ENCODE measurements at regions not wholly inside any gene's neighbourhood (a gene's known extent, or its start where the extent isn't known, plus 50 kb on each side); places are given as distances from the start of the nearest gene placed in this dataset.
"Not testable (repeated sequence)": the region's sequence is repeated elsewhere in the genome, so short reads cannot be mapped to it uniquely, and the experiment has no call there.

- not testable (repeated sequence) for DNase-seq (ENCODE audit: extremely low read depth, low read depth, low spot score)
Measured at GRCh38 chr16:22572331-22573224, 61.9 kb downstream of the NPIPB5 start.

DNA sequence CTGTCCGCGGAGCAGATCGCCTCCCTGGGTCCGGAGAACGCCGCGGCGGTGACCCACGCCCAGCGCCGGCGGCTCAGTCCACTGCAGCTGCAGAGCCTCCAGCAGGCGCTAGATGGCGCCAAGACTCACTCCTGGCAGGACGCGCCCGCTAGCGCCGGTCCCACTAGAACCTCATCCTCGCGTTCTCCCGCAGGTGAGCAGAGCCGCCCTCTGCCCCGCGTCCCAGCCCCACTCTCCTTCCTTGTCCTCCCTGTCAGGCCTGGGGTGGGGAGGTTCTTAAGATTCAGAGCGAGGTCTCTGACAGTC is 62.5 kb downstream of the NPIPB5 start:
- DNase-seq (ENCODE audit: extremely low read depth, low read depth, low spot score): not testable (repeated sequence)

GRCh38 chr16:22576506-22576905 is 65.8 kb downstream of the NPIPB5 start:
- not testable (repeated sequence) for DNase-seq (ENCODE audit: extremely low read depth, low read depth, low spot score)

DNA sequence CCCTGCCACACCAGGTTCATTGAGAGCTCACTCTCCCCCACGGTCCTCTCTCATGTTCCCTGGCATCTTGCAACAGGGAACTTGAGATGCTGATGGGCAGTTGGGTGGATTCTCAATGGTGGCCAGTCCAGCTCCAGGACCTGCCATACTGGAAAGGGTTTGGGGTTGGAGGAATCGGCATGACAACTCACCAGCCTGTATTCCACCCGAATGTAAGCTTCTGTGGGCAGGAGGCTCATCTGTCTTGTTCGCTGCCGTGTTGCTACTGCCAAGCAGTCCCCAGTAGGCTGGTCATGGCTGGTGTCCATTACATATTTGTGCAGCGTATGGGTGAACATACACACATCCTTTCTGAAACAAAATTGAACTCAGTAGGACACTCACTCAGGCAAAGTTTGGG is 72.5 kb downstream of the NPIPB5 start:
- DNase-seq (ENCODE audit: extremely low read depth, low read depth, low spot score): not testable (repeated sequence)

- DNase-seq (ENCODE audit: extremely low read depth, low read depth, low spot score): not testable (repeated sequence)
Measured at GRCh38 chr16:22584459-22584858, 73.8 kb downstream of the NPIPB5 start.

- DNase-seq (ENCODE audit: extremely low read depth, low read depth, low spot score): not testable (repeated sequence)
Measured at GRCh38 chr16:22584941-22585340, 74.2 kb downstream of the NPIPB5 start.

- DNase-seq (ENCODE audit: extremely low read depth, low read depth, low spot score): peak; percentile 7
Measured at GRCh38 chr16:22585431-22585830, 74.7 kb downstream of the NPIPB5 start.

DNA sequence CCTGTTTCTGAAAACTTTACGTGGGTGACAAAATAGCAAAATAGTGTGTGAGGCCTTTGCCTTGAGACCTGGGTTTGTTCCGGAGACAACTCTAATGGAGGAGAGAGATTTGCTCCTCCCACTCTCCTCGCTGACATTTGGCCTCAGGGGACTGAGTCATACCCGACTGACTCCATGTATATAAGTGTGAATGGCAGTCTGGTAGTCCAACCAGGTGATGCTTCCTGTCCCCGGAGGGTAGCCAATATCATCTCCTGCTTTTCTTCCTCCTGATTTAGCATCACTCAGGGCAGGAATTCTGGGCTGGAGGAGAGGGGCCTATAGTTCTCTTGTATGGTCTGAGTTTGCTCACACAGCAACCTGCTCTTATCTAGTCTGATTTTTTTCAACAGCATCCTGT is 76.0 kb downstream of the NPIPB5 start:
- DNase-seq (ENCODE audit: extremely low read depth, low read depth, low spot score): not testable (repeated sequence)

- not testable (repeated sequence) for DNase-seq (ENCODE audit: extremely low read depth, low read depth, low spot score)
Measured at GRCh38 chr16:22589757-22590156, 79.1 kb downstream of the NPIPB5 start.

GRCh38 chr16:22596445-22597045 is 85.9 kb downstream of the NPIPB5 start:
- DNase-seq (ENCODE audit: extremely low read depth, low read depth, low spot score): not testable (repeated sequence)

GRCh38 chr16:22603744-22604143 is 93.1 kb downstream of the NPIPB5 start:
- not testable (repeated sequence) for DNase-seq (ENCODE audit: extremely low read depth, low read depth, low spot score)

GRCh38 chr16:22606619-22607018 is 95.9 kb downstream of the NPIPB5 start:
- not testable (repeated sequence) for DNase-seq (ENCODE audit: extremely low read depth, low read depth, low spot score)

DNA sequence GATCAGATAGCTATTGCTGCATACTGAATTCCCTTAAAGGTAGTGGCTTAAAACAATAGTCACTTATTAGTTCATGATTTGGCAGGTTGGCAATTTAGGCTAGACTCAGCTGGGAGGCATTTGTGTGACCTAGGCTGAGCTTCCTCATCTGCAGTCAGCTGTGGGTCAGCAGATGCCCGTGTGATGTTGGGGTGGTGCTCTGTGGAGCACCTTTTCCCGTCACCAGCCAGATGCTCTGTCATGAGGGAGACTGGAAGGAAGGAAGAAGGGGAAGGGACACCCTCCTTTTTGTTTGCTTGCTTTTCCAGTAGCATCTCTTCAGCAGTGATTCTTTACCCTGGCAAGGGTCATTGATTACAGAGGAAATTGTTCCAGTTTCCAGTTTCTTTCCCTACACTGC is 99.1 kb downstream of the NPIPB5 start:
- DNase-seq (ENCODE audit: extremely low read depth, low read depth, low spot score): not testable (repeated sequence)

DNA sequence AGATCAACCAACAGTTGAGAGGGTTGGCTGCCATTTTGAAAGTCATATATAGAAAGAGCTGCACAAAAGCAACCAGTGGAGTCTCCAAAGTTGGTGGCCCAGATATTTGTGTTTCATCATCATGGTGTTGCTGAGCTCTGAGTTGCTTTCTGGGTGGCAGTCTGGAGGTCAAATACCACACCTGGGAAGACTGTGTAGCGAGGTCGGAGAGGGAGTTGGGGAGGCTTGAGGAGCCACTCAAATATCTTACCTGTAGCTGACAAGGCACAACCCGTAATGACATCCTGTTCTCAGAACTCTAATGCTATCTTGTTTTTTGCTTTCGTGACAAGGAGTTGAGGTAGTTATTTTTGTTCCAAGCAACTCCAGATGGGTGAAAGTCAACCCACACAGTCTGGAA is 100.4 kb downstream of the NPIPB5 start:
- not testable (repeated sequence) for DNase-seq (ENCODE audit: extremely low read depth, low read depth, low spot score)

- DNase-seq (ENCODE audit: extremely low read depth, low read depth, low spot score): no peak
Measured at GRCh38 chr16:22614271-22614947, 103.7 kb downstream of the NPIPB5 start.

GRCh38 chr16:22618842-22619241 is 108.2 kb downstream of the NPIPB5 start:
- DNase-seq (ENCODE audit: extremely low read depth, low read depth, low spot score): no peak

DNA sequence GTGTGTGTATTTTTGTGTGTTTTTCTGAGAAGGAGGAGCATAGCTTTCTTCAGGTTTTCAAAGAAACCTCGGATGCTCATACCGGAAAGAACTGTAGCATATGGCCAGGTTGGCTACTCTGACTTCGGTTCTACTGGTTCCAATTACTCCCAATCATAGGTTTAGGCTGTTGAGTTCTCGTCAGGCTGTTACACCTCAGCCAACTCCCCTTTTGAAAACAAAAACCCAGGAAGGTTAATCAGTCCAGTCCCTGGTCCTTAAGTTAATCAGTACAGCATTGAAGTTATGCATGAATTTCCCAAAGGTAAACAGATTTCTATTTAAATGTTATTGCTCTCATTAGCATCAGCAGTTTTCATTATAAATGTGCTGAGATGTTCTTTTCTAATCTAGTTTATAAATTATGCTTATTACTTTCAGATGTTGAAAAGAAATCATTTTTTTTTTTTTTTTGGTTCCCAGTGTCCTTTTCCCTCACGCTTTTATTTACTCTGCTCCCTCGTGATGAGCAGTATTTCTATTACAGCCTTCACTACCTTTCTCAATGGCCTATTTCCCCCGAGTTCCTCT is 111.0 kb downstream of the NPIPB5 start:
- DNase-seq (ENCODE audit: extremely low read depth, low read depth, low spot score): no peak

DNA sequence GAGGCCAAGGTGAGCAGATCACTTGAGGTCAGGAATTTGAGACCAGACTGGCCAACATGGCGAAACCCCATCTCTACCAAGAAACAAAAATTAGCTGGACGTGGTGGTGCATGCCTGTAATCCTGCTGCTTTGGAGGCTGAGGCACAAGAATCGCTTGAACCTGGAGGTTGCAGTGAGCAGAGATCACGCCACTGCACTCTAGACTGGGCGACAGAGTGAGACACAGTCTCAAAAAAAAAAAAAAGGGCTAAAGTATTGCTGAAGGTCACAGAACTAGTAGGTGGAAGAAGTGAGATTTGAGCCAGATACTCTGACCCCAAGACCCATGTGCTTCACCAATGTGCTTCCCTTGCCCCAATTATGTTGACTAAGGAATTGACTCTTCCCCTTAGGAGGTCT is 112.0 kb downstream of the NPIPB5 start:
- no peak for DNase-seq (ENCODE audit: extremely low read depth, low read depth, low spot score)

GRCh38 chr16:22623351-22623781 is 112.7 kb downstream of the NPIPB5 start:
- DNase-seq (ENCODE audit: extremely low read depth, low read depth, low spot score): no peak

GRCh38 chr16:22624038-22624799 is 113.5 kb downstream of the NPIPB5 start:
- DNase-seq (ENCODE audit: extremely low read depth, low read depth, low spot score): no peak
